HG03045 (cell line): ENCODE measurements at regions not wholly inside any gene's neighbourhood (a gene's known extent, or its start where the extent isn't known, plus 50 kb on each side); places are given as distances from the start of the nearest gene placed in this dataset.
"Not testable (repeated sequence)": the region's sequence is repeated elsewhere in the genome, so short reads cannot be mapped to it uniquely, and the experiment has no call there.

Experiments
- ATAC-seq: cut with Tn5 transposase; IDR thresholded peaks from one replicate; pipeline ENCODE4 v1.9.1; 2021; ENCODE audit warnings: mild to moderate bottlenecking, moderate library complexity; ENCODE audit not compliant: unreplicated experiment

GRCh38 chr14:82861313-82861712 is 1327.7 kb upstream of the SEL1L start:
- no peak for ATAC-seq

DNA sequence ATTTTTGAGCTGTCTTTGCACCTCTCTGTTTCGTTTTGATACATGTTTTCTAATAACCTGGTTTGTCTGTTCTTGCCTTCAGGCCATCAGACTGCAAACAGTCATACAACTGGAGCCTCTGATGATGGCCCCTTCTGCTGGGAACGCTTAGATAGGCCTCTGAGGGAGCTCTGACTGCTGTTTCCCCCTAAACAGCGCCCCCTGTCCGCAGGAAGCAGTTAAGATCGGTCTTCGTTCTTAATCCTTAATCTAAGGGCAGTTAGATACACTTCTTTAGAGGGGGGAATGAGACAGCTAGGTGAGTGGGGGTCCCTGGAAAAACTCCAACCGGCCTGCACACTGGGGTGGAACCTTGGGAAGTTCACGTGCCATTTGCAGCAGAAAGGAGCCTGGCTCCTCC is 1338.8 kb upstream of the SEL1L start:
- ATAC-seq, result no peak

- ATAC-seq, result no peak
Observed at GRCh38 chr14:82878951-82879350, 1345.3 kb upstream of the SEL1L start.

- ATAC-seq, result no peak
Observed at GRCh38 chr14:82879949-82880535, 1346.4 kb upstream of the SEL1L start.

DNA sequence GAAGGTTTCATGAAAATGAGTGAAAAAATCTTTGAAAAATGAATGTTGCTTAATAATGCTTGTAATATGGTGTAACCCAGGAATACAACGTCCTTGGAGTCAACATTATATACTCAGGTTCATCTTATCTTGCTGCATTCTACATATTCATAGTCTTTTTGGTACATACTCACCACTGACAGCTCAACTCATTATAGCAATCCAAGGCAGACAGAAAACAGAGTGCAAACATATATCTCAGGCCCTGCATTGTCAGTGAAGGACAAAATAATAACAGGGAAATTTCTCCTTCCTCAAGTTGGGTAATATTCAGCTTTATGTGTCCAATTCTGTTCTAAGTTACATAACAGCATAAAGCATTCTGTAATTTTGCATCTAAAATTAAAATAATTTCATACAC is 1353.0 kb upstream of the SEL1L start:
- no peak for ATAC-seq

GRCh38 chr14:82889701-82890100 is 1356.0 kb upstream of the SEL1L start:
- no peak for ATAC-seq

DNA sequence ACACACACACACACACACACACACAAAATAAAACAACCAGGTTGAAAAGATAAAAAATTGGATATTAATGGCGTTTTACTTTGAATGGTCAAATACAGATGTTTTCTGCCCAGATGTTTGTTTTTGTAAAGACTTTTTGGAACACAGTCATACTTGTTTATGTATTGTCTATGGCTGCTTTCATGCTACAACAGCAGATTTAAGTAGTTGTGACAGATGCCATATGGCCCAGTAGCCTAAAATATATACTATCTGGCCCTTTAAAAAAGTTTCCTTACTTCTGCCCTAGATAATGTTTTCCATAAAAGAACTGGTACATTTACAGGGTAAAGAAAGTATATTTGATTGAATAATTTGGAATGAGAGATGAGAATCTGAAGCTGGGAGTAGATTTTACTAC is 1362.8 kb upstream of the SEL1L start:
- ATAC-seq, result no peak

GRCh38 chr14:82897469-82898308 is 1364.0 kb upstream of the SEL1L start:
- no peak for ATAC-seq

GRCh38 chr14:82905762-82906161 is 1372.1 kb upstream of the SEL1L start:
- ATAC-seq, result no peak

GRCh38 chr14:82911930-82912329 is 1378.3 kb upstream of the SEL1L start:
- no peak for ATAC-seq

- ATAC-seq, result no peak
Observed at GRCh38 chr14:82913396-82913795, 1379.7 kb upstream of the SEL1L start.

- no peak for ATAC-seq
Observed at GRCh38 chr14:82915381-82915780, 1381.7 kb upstream of the SEL1L start.

DNA sequence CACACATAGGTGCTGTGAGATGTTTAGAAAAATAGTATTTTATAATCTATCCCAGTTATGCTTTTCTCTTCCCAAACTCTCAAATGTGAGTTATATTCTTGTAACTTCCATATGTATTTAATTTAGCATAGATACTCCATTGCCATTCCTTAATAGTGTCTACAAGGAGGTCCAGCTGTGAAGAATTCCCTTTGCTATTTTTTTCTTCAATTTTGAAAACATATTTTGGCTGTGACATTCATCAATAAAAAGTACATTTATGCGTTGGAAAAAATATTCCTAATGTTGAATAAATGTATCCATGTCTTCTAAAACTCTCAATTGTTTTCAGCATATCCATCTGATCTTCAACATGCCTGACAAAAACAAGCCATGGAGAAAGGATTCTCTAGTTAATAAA is 1402.0 kb upstream of the SEL1L start:
- ATAC-seq, result no peak

DNA sequence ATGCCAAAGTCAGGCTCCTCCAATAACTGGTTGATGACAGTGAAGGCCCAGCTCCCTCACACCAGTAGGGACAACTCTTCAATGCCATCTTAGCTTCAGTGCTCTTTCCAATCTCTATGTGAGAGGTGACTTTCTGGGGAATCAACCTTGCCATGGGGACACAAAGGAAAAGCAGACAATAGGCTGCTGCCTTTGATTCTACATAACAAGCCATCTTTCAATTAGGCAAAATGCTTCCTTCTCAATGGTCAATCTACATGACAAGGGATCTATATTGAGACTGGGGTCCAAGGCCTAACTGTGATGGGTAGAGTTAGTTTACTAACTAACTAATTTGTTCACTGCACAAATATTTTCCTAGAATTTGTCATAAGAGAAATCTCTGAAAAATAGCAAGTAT is 1417.5 kb upstream of the SEL1L start:
- ATAC-seq, result no peak

DNA sequence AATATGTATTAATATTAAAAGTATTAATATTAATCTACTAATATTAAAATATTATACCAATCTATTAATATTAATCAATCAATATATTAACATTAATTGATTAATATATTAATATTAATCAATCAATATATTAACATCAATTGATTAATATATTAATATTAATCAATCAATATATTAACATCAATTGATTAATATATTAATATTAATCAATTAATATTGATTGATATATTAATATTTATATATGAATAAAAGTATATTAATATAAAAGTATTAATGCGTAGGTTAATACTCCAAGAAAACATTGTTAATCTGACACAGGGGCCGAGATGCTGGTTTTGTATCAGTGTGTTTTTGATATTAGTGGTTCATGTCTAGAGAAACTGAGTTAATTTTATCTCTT is 1430.1 kb upstream of the SEL1L start:
- no peak for ATAC-seq

- no peak for ATAC-seq
Observed at GRCh38 chr14:82987502-82988124, 1454.0 kb upstream of the SEL1L start.

GRCh38 chr14:82994547-82994946 is 1460.9 kb upstream of the SEL1L start:
- not testable (repeated sequence) for ATAC-seq

- no peak for ATAC-seq
Observed at GRCh38 chr14:82999802-83000201, 1466.1 kb upstream of the SEL1L start.

DNA sequence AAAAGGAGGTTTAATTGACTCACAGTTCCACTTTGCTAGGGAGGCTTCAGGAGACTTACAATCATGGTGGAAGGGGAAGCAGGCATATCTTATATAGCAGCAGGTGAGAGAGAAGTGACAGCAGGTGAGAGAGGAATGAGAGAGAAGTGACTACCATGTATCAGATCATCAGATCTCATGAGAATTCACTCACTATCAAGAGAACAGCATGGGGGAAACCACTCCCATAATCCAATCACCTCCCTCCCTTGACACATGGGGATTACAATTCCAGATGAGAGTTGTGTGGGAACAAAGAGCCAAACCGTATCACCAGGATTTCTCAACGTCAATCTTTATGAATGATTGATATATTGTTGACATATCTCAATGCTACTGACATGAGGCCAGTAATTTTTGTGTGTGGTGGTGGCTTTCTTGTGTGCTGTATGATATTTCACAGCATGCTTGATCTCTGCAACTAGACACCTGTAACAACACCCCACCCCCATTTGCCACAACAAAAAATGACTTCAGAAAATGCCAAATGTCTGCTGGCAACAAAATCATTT is 1470.9 kb upstream of the SEL1L start:
- no peak for ATAC-seq

DNA sequence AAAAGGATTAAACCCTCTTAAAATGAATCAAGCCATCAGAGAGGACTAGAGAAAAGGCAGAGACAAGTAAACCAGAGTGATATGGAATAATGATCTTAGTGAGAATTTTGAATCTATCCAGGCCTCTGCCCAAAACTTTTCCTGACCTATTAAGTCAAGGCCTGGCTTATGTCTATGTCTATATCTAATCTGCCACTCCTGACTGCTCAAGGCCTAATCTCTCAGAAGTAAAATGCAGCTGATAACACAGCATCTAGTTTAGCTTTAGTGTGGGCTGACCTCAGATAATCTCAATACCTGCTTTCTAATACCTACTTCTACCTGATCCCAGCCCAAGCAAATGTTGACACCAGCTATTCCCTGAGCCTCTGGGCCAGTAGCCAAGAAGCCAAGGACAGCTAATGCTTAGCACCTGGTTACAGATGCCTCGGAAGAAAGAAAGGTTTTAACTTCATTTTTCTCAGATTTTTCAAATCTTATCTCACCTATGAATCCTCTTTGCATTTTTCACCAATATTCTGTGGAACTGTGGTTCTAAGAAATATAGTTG is 1472.5 kb upstream of the SEL1L start:
- no peak for ATAC-seq

GRCh38 chr14:83007052-83007451 is 1473.4 kb upstream of the SEL1L start:
- not testable (repeated sequence) for ATAC-seq
